GM23338 (cell line): ENCODE measurements at regions not wholly inside any gene's neighbourhood (a gene's known extent, or its start where the extent isn't known, plus 50 kb on each side); places are given as distances from the start of the nearest gene placed in this dataset.

Experiments
- CREB1 ChIP-seq: fragments of 250-450 bp; sonication (Bioruptor Pico); IDR thresholded peaks from 2 replicates; pipeline ENCODE4 v1.5.0; 2020; ENCODE audit warnings: low read depth, mild to moderate bottlenecking, moderate library complexity
- EZH2 ChIP-seq: fragments of 200-600 bp; sonication (generic); IDR thresholded peaks from one replicate; pipeline ENCODE4 v1.8.0; 2017; ENCODE audit warnings: antibody characterized with exemption, mild to moderate bottlenecking, low read depth; ENCODE audit not compliant: unreplicated experiment
- EZH2phosphoT487 ChIP-seq: fragments of 200-600 bp; sonication (generic); IDR thresholded peaks from one replicate; pipeline ENCODE4 v1.8.1; 2018; ENCODE audit warnings: antibody characterized with exemption; ENCODE audit not compliant: unreplicated experiment
- JUNB ChIP-seq: IDR thresholded peaks from one replicate; pipeline ENCODE4 v1.6.1; 2016; ENCODE audit warnings: antibody characterized with exemption; ENCODE audit not compliant: unreplicated experiment
- POLR2AphosphoS5 ChIP-seq: IDR thresholded peaks from 2 replicates; pipeline ENCODE4 v1.6.1; 2016; ENCODE audit warnings: antibody characterized with exemption, low read depth
- ZNF114 ChIP-seq: fragments of 250-450 bp; sonication (Bioruptor Pico); IDR thresholded peaks from 2 replicates; pipeline ENCODE4 v1.5.0; 2020; ENCODE audit warnings: mild to moderate bottlenecking, moderate library complexity
- ZNF331 ChIP-seq: fragments of 250-450 bp; sonication (Bioruptor Pico); IDR thresholded peaks from 2 replicates; pipeline ENCODE4 v1.5.0; 2020; ENCODE audit warnings: low read depth, mild to moderate bottlenecking, moderate library complexity
- TF ChIP-seq, protein P1 (sequence below), 2 experiments: fragments of 200-600 bp in 1 of 2; sonication (generic) in 1 of 2; conservative IDR thresholded peaks; 2 replicates each; pipeline versions ENCODE4 v1.5.1 to v1.6.1; 2016 to 2017; ENCODE audit warnings: antibody characterized with exemption in 2 of 2, low read depth in 2 of 2, mild to moderate bottlenecking in 2 of 2, moderate library complexity in 1 of 2
- TF ChIP-seq, protein P2 (sequence below): IDR thresholded peaks from one replicate; pipeline ENCODE4 v1.6.1; 2018; ENCODE audit warnings: antibody characterized with exemption; ENCODE audit not compliant: unreplicated experiment
- TF ChIP-seq, protein P3 (sequence below): IDR thresholded peaks from 2 replicates; pipeline ENCODE4 v1.6.1; 2016; ENCODE audit warnings: antibody characterized with exemption

DNA sequence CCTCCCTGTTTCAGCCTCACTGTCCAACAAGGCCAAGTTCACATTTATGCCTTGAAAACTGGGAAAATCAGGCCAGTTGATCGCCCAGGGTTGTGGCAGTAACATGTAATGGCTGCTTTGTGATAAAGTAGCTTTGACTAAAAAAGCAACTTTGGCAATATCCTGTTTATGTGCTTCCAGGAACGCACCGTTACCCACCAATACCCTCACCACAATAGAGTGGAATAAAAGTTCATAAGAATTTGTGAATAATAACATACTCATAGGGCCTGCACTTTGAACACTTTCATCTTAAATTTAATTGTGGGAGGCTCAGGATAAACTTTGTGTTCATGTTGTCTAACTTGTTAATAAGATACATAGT is 80.7 kb upstream of the MAML3 start:
- TF ChIP-seq, protein P1, sequence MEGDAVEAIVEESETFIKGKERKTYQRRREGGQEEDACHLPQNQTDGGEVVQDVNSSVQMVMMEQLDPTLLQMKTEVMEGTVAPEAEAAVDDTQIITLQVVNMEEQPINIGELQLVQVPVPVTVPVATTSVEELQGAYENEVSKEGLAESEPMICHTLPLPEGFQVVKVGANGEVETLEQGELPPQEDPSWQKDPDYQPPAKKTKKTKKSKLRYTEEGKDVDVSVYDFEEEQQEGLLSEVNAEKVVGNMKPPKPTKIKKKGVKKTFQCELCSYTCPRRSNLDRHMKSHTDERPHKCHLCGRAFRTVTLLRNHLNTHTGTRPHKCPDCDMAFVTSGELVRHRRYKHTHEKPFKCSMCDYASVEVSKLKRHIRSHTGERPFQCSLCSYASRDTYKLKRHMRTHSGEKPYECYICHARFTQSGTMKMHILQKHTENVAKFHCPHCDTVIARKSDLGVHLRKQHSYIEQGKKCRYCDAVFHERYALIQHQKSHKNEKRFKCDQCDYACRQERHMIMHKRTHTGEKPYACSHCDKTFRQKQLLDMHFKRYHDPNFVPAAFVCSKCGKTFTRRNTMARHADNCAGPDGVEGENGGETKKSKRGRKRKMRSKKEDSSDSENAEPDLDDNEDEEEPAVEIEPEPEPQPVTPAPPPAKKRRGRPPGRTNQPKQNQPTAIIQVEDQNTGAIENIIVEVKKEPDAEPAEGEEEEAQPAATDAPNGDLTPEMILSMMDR (conservative IDR thresholded peaks at IDR 0.05; ENCODE audit: low read depth in 2 of 2): no peak
- no peak for TF ChIP-seq ZNF331
- no peak for TF ChIP-seq CREB1 (CRISPR knock-in tag)
- no peak for TF ChIP-seq JUNB
- TF ChIP-seq, protein P2, sequence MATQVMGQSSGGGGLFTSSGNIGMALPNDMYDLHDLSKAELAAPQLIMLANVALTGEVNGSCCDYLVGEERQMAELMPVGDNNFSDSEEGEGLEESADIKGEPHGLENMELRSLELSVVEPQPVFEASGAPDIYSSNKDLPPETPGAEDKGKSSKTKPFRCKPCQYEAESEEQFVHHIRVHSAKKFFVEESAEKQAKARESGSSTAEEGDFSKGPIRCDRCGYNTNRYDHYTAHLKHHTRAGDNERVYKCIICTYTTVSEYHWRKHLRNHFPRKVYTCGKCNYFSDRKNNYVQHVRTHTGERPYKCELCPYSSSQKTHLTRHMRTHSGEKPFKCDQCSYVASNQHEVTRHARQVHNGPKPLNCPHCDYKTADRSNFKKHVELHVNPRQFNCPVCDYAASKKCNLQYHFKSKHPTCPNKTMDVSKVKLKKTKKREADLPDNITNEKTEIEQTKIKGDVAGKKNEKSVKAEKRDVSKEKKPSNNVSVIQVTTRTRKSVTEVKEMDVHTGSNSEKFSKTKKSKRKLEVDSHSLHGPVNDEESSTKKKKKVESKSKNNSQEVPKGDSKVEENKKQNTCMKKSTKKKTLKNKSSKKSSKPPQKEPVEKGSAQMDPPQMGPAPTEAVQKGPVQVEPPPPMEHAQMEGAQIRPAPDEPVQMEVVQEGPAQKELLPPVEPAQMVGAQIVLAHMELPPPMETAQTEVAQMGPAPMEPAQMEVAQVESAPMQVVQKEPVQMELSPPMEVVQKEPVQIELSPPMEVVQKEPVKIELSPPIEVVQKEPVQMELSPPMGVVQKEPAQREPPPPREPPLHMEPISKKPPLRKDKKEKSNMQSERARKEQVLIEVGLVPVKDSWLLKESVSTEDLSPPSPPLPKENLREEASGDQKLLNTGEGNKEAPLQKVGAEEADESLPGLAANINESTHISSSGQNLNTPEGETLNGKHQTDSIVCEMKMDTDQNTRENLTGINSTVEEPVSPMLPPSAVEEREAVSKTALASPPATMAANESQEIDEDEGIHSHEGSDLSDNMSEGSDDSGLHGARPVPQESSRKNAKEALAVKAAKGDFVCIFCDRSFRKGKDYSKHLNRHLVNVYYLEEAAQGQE: no peak
- no peak for TF ChIP-seq ZNF114 (CRISPR knock-in tag)
- no peak for TF ChIP-seq POLR2AphosphoS5
- TF ChIP-seq, protein P3, sequence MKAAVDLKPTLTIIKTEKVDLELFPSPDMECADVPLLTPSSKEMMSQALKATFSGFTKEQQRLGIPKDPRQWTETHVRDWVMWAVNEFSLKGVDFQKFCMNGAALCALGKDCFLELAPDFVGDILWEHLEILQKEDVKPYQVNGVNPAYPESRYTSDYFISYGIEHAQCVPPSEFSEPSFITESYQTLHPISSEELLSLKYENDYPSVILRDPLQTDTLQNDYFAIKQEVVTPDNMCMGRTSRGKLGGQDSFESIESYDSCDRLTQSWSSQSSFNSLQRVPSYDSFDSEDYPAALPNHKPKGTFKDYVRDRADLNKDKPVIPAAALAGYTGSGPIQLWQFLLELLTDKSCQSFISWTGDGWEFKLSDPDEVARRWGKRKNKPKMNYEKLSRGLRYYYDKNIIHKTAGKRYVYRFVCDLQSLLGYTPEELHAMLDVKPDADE: no peak
- no peak for TF ChIP-seq EZH2phosphoT487
- TF ChIP-seq EZH2: no peak
